ENCODE measurements at regions not wholly inside any gene's neighbourhood (a gene's known extent, or its start where the extent isn't known, plus 50 kb on each side); places are given as distances from the start of the nearest gene placed in this dataset.

DNA sequence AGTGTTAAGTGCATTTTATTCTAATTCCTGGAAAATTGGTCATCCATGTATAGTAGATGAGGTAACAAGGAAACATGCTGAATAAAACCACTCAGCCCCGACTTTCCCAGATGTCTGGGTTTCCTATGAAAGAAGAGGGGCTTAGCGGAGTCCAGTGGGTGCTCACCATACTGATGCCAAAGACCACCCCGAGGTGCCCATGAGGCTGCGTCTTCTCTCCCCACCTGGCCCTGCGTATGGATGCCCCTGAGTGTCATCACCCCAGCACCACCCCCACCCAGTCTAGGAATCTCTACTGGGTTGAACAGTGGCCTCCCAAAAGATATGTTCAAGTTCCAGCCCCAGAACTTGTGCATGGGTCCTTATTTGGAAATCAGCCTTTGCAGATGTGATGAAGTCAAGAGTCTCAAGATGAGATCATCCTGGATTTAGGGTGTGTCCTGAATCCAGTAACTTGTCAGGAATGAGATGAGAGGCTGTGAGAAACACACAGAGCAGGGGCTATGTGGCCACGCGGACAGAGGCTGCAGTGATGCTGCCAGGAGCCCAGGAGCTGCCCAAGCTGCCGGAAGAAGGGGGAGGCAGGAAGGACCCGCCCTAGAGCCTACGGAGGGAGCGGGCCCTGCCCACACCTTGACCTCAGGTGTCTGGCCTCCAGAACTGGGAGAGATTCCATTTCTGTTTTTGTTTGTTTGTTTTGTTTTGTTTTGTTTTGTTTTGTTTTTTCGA lies 124.6 kb upstream of the CDH4 start:
- dilution Hi-C loops (cut with HindIII; ENCODE audit: low sequenced_read_pairs, unreplicated experiment) (no loop called here), in situ Hi-C loops (cut with MboI; ENCODE audit: low sequenced_read_pairs) (no loop called here), intact Hi-C loops (cut with micrococcal nuclease) (no loop called here)
- H4K91ac ChIP-seq (ENCODE audit: insufficient read depth, low read depth, low read length) = peak overlapping the region; percentile 73; the same call in 1 of the 2 replicates
- peak overlapping the region; percentile 86; the same call in 1 of the 2 replicates for H3K4ac ChIP-seq (ENCODE audit: low read depth, low read length)
- no peaks in the 10 kb centered on the region; the same call in 1 of the 2 replicates for H3K4me1 ChIP-seq (ENCODE audit: control insufficient read depth, insufficient read depth, low read length)
- CTCF ChIA-PET = interaction anchor here (0.6 kb wide), 1 partner anchor 278 kb away, joined by 3 read pairs; no protein-coding TSS in a partner anchor
- no peak overlapping the region for H3K4me3 ChIP-seq (ENCODE audit: insufficient read depth, low read depth, low read length)
- peak overlapping the region; percentile 97 for H3K14ac ChIP-seq (replicated peaks; ENCODE audit: low read depth, low read length)
- DNase-seq (peak; percentile 92), ATAC-seq (ENCODE audit: low read depth) (peak; percentile 73)
- H3K9me3 ChIP-seq (ENCODE audit: control insufficient read depth, insufficient read depth, low read length) = no peaks in the 10 kb centered on the region
- H2BK5ac ChIP-seq (ENCODE audit: low read depth, low read length, poor library complexity, severe bottlenecking) = peak overlapping the region; percentile 80
- H3K27me3 ChIP-seq (ENCODE audit: control insufficient read depth, insufficient read depth, low read length) = no peaks in the 10 kb centered on the region; the same call in 1 of the 2 replicates
- POLR2A ChIA-PET (ENCODE audit: unreplicated experiment) = no interaction called here
- no TSS peak for BruUV-seq (replicated peaks)
- H3K27ac ChIP-seq (ENCODE audit: insufficient read depth, low read length) = no peak overlapping the region; the same call in 1 of the 2 replicates
- peak overlapping the region; percentile 94 for H2BK120ac ChIP-seq (ENCODE audit: low read depth, low read length)
- H4K20me1 ChIP-seq (ENCODE audit: insufficient read depth, low read length) = no peaks in the 10 kb centered on the region
- H3K18ac ChIP-seq (ENCODE audit: low read depth, low read length) = peak overlapping the region; percentile 9; the same call in 1 of the 2 replicates
- H3K23ac ChIP-seq (ENCODE audit: low read depth, low read length) = 0 out of 2 replicates have a peak overlapping the region, but pooled peaks have one; percentile 43
- no peak overlapping the region for H3K9ac ChIP-seq (ENCODE audit: low read depth, low read length)
- H4K5ac ChIP-seq (ENCODE audit: low read depth, low read length) = peak overlapping the region; percentile 68; the same call in 1 of the 2 replicates
- H2BK20ac ChIP-seq (ENCODE audit: low read depth, low read length) = peak overlapping the region; percentile 88
- H3K56ac ChIP-seq (ENCODE audit: extremely low read depth, insufficient read depth, low read length) = no peak overlapping the region
- 75% methylated on average over 5 of the region's 12 CpGs; no CpG with 5 or more reads in 1 of the 2 experiments for whole genome bisulfite sequencing, 2 experiments (ENCODE audit: extremely low coverage in 2 of 2, insufficient read length in 1 of 2)
- 0 out of 2 replicates have a peak overlapping the region, but pooled peaks have one; percentile 50 for H2AK5ac ChIP-seq (ENCODE audit: low read depth, low read length)
- peak overlapping the region; percentile 75 for H2AFZ ChIP-seq (replicated peaks; ENCODE audit: low read length, poor library complexity)
- no peak for TF ChIP-seq CTCF (conservative IDR thresholded peaks at IDR 0.05; ENCODE audit: low read depth, low read length)
- TF ChIP-seq POLR2A (IDR thresholded peaks at IDR 0.05; ENCODE audit: low read depth, low read length) = no peak
- TF ChIP-seq FOS (IDR thresholded peaks at IDR 0.05; ENCODE audit: low read depth, low read length) = no peak
- TF ChIP-seq MAFK (IDR thresholded peaks at IDR 0.05; ENCODE audit: low read depth, low read length) = no peak
- TF ChIP-seq MAZ (IDR thresholded peaks at IDR 0.05; ENCODE audit: borderline replicate concordance, low read depth, low read length) = no peak
- H3K4me2 ChIP-seq (ENCODE audit: low read depth, low read length) = no peak overlapping the region
- no peaks in the 10 kb centered on the region for H3K79me1 ChIP-seq (ENCODE audit: low read depth in 1 of 2, low read length in 2 of 2)
- H4K8ac ChIP-seq (ENCODE audit: low read depth in 2 of 2, low read length in 2 of 2) = peak overlapping the region; percentile 37 to 86
- peaks cover 6% of the 10 kb centered on the region; the same call in 1 of the 2 replicates for H3K9me1 ChIP-seq (ENCODE audit: insufficient read depth, low read length)
- H2BK15ac ChIP-seq (ENCODE audit: low read depth, low read length) = no peak overlapping the region; the same call in 2 of the 3 replicates
- peak overlapping the region; percentile 91 for H2AK9ac ChIP-seq (replicated peaks; ENCODE audit: low read depth, low read length, poor library complexity)
- no peaks in the 10 kb centered on the region for H3K36me3 ChIP-seq (ENCODE audit: control insufficient read depth, insufficient read depth, low read length)
